Fibroblast of skin of back (primary cell): ENCODE measurements at regions not wholly inside any gene's neighbourhood (a gene's known extent, or its start where the extent isn't known, plus 50 kb on each side); places are given as distances from the start of the nearest gene placed in this dataset.

ENCODE experiments used
- DNase-seq: peaks from one replicate; pipeline ENCODE4 v3.0.0-alpha.2; 2013

DNA sequence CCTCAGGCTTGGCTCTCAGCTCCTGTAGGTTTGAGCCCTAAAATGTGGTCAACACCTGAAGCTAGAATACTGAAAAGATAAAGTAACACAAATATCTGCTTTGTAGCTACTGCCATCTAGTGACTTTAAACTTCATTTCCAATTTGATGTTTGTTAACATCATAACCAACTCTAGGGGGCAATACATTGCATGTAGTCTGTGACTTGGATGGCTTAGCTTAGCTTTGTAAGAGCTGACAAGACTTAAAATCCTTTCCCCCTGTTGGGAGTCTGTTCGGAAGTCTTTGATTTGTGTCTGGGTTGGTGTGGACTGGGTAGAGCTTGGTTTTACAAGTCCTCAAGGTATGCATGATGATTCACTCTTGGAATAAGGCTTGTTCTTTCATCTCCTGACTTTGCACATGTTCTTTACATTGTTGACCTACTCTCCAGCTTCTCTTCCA lies 51.7 kb downstream of the SCN11A start:
- DNase-seq = peak; percentile 64

DNA sequence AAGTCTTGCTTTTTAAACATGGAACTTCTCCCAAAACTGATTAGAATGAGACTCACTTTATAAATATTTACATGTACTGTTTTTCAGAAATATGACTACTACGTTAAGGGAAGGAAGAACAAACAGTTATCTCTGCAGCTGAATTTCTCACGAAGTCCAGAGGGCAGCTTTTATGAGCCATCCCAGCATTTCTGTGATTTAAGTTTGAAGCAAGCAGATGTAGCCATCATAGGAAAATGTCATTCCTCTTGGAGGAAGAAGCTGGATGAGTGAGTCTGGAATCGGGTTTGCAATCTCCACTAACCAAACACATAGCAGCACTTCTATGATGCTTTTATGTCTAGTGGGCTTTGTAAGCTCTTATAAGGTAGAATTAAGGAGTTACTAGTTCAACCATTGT lies 53.7 kb downstream of the SCN11A start:
- DNase-seq = no peak

DNA sequence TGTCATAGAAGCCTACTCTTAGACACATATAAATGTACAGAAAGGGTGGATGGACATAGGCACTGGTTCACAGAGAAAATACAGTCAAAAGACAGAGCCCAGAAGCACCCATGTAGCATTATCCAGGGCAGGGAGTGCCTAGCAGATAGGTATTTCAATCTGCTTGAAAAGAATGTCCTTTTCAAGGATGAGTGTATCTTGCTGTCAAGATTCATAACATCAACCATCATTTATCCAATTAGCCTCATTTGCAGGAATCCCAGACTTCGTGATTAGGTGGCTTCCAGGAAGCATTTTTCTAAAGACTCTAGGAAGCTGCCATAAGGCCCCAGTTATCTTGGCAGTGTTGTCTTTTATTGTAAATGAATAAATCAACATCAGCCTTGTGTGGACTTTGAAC lies 55.6 kb downstream of the SCN11A start:
- DNase-seq = no peak

DNA sequence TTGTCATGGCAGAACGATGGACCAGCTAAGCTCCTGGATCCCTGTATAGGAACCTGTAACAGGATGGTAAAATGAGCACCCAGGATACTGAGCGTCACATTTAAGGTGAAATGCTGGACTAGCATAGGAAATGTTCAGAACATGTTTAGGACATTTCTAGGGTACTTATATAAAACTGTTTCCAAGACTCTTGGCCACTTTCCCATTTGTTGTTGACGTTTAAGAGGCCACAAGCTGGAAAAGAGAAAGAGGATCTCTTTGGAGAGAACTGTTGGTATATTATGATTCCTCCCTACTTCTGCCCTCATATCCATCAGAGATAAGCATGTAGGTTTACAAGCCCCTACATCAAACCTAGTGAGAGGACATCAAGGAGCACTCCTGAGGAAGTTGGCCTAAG lies 57.5 kb downstream of the SCN11A start:
- DNase-seq = no peak

DNA sequence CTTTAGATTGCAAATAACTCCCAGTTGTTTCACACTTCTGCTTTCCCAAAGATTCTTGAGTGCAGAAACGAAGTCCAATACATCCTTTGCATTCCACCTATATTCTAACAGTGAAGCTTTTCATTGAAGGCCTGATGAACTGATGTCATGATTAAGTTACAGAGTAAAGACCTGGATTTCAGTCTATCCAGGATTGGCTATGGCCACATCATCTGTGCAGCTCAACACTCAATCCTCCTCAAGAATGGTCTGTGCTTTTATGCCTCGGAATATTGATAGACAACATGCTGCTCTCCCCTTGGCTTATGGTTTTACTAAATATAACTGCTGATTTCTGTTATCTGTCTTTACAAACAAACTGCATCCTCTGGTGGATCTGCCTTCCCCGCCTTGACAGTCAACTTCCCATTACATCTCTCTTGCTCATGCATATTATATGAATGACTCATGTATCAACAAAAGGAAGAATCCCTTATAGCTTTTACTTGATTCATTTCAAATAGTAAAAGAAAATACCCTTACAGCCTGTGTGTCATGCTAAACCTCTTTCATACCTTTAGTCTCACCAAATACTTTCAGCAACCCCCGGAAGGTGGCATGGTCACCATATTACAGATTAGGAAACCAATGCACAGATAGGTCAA lies 59.5 kb downstream of the SCN11A start:
- peak; percentile 94 for DNase-seq

DNA sequence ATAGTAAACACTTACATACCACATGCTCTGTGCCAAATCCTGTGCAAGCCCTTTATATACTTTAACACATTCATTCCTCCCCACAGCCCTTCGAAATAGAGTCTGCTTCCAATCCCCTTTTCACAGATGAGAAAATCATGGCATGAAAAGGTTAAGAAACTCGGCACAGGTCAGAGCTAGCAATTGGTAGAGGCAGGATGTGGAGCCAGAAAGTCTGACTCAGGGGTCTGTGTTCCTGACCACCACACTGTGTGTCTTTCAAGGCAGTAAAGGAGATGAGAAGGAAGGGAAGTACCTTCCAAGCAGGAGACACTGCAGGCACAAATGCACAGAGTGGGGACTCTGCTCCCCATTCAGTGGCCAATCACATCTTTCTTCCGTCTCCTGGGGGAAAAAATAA lies 61.1 kb downstream of the SCN11A start:
- no peak for DNase-seq

DNA sequence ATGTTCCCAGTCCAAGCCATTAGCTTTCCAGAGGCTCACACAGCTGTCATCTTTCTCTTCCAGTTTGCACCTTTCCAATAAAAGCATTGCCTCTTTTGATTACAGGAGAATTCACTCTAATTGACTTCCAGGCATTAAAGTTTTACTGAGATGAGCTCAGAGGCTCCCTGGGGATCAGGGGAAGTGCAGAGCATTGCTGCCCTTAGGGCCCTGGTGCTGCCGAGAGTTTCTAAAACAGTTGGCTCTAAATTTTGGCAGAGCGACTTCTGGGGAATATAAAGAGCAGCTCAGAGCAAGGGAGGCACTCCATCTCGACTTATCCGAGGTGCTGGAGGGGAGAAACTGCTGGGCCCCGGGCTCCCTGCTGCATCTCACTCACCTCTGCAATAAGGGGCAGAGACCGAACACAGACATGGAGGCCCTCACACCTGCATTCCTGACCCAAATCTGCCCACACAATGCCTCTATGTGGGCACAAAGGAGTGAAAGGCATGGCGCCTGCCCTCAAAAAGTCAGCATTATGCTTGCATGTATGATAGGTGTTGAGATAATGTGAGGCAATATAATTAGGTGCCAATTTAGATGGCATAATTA lies 61.7 kb downstream of the SCN11A start:
- DNase-seq = peak; percentile 52

DNA sequence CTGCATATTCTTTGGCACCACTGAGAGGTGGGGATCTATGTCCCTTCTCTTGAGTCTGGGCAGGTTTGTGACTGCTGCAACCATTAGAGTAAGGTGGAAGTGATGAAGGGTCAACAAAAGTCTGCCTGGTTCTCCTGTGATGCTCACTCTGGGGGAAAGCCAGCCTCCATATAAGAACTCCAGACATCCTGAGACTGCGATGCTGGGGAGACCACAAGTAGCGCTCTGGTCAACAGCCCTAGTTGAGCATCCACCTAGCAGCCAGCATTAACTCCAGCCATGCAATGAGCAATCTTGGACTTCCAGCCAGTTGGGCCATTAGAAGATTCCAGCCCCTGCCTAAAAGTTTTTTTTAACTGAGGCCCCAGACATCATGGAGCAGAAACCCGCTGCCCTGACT lies 62.8 kb downstream of the SCN11A start:
- DNase-seq = no peak

DNA sequence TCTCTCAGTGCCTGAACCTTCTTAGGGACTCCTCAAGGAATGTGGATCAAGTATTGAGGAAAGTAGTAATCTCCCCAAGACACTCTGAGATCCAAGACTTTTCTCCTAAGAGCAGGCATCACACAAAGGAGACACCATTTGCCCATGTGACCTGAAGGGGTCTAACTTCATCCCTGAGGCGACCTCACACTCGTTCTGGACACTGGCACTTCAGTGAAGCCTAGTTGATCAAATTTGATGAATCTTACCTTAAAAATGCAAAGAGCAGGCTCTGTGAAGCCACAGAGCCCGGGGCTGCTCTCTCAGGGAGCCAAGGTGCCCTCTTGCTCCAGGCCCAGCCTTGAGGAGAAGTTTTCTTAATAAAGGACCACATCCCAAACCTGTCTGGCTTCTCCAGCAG lies 64.3 kb downstream of the SCN11A start:
- no peak for DNase-seq

DNA sequence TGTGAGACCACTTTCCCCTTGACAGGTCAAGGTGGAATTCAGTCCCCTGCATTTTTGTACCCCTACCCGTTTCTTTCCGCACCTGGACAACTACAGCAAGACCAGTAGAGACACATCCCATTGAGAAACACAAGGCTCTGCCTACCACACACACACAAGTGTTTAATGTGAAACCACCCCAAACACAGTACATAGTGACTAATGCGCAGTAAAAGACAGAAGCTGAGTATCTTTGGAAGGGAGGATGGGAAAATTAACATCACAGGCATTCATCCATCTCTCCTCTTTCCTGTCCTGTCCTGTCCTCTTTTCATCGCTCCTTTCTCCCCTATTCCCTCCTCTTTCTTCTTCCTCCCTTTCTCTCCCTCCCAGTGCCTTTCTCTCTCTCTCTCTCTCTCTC lies 64.8 kb downstream of the SCN11A start:
- DNase-seq = peak; percentile 19

DNA sequence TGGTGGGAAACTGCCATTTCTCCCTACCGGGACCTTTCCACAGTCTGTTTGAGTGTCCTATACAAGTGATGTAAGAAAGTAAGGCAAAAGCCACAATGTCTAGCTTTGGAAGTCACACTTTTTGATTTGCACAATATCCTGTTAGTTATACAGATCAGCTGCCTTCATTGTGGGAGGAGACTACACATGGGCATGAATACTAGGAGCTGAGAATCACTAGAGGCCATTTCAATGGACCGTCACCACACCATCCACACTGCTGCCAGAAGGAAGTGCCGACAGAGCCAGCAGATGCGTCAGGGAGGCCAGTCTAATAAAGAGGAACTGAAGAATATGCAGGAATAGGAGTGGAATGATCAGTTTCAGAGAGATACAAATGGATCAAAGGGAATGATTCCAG lies 65.8 kb downstream of the SCN11A start:
- DNase-seq = peak; percentile 42

DNA sequence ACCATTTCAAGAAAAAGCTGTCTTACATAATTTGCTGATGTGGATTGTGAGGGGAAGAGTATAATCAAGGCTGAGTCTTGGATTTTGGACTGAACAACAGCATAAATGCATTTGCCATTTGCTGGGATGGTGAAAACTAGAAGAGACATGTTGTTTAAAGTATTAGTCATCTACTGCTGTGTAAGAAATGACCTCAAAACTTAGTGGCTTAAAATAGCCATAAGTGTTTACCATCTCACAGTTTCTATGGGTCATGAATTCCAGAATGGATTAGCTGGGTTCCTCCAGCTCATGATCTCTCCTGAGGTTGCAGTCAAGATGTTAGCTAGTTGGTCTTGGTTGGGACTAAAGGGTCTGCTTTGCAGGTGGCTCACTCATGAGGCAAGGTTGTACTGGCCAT lies 66.2 kb downstream of the SCN11A start:
- DNase-seq = peak; percentile 89

DNA sequence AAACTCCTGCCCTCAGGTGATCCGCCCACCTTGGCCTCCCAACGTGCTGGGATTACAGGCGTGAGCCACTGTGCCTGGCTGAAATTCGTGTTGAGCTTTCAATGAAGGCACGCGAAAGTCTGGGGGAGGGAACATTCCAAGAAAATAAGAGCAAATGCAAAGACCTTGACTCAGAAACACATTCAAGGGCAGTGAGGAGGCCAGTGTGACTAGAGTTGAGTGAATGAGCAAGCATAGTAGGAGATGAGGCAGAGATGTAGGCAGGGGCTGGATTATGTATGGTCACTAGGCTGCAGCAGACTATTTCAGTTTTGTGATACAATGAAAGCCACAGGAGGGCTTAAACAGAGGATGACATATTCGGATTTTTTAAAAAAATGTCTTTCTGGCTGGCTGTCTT lies 67.0 kb downstream of the SCN11A start:
- DNase-seq = peak; percentile 71

DNA sequence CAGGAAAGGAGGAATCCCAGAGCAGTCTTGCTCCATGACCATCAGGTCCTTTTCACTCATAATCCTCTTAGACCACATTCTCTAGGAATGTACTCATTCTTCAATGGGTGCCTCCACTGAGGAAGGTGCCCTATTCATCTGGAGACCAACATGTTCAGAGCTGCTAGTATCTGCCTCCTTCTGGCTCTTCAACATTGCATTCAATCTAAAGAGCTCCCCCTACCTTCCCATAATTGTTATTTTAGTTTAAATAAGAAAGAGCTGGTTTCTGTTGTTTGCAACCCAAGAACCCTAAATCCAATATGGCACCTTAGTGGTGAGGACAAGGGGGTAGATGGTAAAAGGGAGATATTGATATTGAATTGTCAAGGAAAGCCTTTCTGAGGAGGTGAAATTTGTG lies 67.6 kb downstream of the SCN11A start:
- DNase-seq = no peak

DNA sequence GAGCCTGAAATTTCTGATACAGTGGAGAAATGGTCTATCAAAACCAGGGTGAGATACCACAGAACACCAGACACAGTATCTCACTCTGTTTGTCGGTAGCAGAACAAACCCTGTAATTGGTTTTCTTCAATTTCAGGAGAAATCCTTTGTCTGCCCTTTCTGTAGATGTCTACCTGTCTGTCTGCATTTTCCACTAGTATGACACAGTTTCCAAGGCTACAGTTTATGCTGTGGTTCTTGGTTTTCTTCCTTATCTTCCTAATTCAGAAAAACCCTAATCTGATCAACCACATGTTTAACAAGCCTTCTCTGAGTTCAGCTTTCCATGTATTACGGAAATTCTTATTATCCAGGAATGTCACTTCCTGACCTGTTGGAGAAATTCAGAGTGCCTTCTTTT lies 70.8 kb downstream of the SCN11A start:
- DNase-seq = no peak

DNA sequence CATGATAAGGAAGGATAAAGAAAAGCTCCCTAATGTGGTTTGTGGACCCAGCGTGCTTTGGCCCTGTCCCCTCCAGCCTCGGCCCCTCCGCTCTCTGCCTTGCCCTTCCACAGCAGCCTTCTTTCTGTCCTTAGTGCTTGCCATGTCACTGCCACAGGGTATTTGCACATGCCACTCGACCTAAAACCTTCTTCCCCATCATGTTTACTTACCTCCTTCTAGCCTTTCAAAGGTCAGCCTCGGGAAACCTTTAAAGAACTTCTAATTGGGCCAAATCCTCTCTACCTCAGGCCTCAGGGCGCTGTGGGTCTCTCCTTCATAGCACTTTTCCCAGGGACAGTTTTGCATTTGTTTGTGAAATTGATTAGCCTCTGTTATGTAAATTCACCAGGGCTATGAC lies 73.0 kb downstream of the SCN11A start:
- DNase-seq = no peak

DNA sequence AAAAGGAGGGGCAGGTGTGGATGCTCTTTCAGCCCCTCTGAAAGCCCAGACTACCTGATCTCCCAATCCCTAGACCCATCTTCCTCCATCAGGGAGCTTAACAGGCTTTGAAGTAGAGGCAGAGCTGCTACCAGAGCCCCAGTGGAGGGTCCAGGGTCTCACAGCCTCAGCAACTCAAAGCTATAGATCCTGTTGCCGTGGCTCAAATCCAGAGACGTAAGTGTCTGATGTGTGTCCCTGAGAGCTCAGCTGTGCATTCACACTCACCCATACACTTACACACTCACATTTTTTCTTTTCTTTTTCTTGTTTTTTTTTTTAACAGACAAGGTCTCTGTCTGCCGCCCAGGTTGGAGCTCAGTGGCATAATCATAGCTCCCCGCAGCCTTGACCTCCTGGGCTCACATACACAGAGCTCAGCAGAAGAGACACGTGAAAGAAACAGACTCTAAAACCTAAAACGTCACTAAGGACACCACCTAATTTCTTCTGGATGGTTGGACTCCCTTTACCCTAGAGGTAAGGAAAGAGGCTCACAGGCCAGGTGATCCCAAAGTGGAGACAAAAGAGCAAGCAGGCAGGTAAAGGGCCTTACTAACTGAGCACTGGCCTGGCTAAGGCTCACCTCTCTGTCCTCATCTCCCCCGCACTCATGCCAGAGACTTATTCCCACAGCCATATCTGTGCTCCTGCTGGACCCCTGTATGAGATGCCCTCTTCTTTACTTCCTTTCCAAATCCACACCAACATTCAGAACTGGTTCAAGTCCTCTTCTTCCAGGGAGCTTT lies 80.7 kb downstream of the SCN11A start:
- DNase-seq = no peak

DNA sequence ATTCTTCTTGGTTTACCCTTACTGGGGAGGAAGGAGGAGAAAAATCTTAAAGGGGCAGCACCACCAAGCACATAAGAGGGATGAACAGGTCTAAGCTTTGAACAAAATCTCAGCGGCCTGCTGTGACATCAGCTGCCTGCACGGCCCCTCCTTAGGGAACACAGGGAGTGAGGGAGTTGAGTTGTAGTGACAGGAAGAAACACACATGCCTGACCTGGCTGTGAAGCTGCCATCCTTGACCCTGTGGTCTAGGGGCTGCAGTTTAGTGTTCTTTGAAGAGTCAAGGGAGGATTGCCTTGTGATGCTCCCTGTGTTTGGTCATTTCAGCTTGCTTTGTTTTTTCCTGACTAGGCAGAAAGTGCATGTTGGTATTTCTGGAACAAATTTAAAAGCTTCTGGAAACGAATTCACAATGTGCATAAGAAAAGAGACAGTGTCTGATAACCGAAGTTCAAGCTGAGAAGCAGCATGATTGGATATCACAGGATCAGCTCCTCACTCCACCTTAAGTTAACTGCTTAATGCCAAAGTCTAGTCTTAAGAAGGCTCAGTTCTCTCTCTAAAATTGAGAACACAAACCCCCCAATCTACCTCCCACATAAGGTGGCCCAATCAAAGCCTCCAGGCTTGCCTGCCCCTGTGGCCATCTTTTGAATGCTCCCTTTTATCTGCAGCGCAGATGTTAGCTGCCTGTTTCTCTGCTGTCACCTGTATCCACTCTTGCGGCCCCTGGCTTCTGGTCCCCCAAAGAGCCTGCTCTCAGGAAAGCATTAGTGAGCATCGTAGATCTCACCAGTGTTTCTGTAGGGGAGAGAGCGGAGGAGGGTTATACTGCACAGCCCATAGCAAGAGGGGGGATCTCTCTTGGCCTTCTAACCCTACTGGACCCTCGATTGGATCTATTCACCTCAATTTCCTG lies 82.2 kb downstream of the SCN11A start:
- no peak for DNase-seq

DNA sequence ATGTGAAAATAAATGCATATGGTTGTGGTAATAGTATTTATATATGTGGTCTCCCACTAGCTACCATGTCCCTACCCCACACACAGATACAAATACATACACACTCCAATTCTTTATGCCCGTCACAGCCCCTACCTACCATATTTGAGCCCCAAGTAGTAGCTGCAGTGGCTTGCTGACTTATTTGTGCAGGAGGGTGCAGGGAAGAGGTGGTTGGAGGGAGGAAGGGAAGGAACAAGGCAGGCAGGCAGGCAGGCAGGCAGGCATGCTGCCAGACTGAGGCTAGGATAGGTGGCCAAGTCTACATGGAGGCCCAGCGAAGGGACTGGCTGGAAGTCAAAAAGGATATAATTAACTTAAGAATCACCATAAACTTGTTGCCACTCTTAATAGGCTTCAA lies 82.9 kb downstream of the SCN11A start:
- DNase-seq = no peak

DNA sequence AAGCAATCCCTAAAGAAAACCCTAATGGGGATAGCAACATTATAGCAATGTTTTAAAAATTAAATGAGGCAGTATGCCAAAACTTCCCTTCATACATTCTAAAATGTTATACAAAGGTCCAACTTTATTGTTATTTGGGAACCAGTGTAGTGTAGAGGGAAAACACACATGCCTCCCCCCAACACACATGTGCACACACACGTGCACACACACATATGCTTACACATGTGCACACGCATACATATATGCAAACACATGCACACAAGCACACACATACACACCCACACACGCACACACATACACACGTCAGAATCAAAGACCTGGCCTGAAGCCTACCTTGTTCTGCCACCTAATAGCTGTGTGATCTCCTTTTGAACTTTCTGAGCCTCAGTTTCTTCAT lies 83.3 kb downstream of the SCN11A start:
- no peak for DNase-seq

DNA sequence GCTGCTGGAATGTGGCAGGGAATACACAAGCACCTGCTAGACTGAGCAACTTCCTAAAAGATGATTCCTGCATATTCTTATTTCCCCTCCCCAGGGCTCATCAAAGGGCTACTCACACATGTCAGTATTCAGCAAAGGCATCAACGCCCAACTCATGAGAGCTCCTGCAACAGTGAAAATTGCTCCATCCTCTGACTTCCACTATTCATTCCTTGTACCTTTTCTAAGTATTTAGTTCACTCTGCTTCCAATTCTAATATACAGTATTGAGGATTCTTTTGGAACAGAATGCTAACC lies 84.1 kb downstream of the SCN11A start:
- no peak for DNase-seq

DNA sequence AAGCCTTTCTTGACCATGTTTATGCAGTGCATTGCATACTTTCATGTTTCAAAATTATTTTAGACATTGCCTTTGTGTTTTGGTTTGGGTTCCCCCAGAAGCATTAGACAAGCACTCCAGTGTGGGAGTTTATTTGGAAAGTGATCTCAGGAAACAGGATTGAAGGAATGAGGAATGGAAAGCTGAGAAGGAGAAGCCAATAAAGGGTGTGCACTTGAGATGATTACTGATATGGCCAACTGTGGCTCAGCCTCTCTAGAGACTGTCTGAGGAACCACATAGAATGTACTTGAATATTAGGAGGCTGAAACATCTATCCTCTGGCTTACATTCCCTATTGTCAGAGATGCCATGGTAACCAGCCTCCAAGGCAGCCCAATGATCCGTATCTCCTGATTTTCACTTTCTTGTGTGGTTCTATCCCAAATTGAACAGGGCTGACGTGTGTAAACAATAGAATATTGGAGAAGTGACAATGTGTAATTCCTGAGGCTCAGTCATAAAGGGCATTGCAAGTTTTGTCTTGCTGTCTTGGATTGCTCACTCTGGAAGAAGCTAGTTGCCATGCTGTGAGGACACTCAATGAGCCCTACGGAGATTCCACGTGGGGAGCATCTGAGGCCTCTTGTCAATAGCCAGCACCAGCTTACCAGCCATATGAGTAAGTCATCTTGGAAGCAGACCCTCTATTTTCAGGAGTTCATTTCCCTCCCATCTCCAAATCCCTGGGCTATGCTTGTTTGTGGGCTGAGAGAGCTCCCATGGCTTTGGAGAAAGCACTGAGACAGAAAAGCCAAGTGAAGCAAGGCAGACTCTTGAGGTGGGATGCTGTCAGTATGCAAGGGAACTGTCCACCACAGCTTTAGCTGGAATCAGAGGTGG lies 84.7 kb downstream of the SCN11A start:
- peak; percentile 50 for DNase-seq
